ENCODE measurements at regions not wholly inside any gene's neighbourhood (a gene's known extent, or its start where the extent isn't known, plus 50 kb on each side); places are given as distances from the start of the nearest gene placed in this dataset.

GRCh38 chr18:8945514-8945913 is 157.0 kb upstream of the NDUFV2 start:
- no peak for DNase-seq

- no peak for DNase-seq
Measured at GRCh38 chr18:8946066-8946838, 156.2 kb upstream of the NDUFV2 start.

- no peak for DNase-seq
Measured at GRCh38 chr18:8947566-8947965, 154.9 kb upstream of the NDUFV2 start.

- DNase-seq: no peak
Measured at GRCh38 chr18:8948011-8948410, 154.5 kb upstream of the NDUFV2 start.

- DNase-seq: no peak
Measured at GRCh38 chr18:8948471-8949149, 153.9 kb upstream of the NDUFV2 start.

- DNase-seq: no peak
Measured at GRCh38 chr18:8949206-8949605, 153.3 kb upstream of the NDUFV2 start.

GRCh38 chr18:8951491-8951890 is 151.0 kb upstream of the NDUFV2 start:
- no peak for DNase-seq

GRCh38 chr18:8952174-8952573 is 150.3 kb upstream of the NDUFV2 start:
- DNase-seq: no peak

GRCh38 chr18:8952769-8953760 is 149.4 kb upstream of the NDUFV2 start:
- no peak for DNase-seq

GRCh38 chr18:8957731-8958130 is 144.8 kb upstream of the NDUFV2 start:
- DNase-seq: no peak

- DNase-seq: no peak
Measured at GRCh38 chr18:8958660-8959059, 143.8 kb upstream of the NDUFV2 start.

- no peak for DNase-seq
Measured at GRCh38 chr18:8959551-8960135, 142.9 kb upstream of the NDUFV2 start.

GRCh38 chr18:8960740-8961657 is 141.5 kb upstream of the NDUFV2 start:
- DNase-seq: no peak

- no peak for DNase-seq
Measured at GRCh38 chr18:8962192-8962779, 140.2 kb upstream of the NDUFV2 start.

- DNase-seq: no peak
Measured at GRCh38 chr18:8962855-8963635, 139.5 kb upstream of the NDUFV2 start.

GRCh38 chr18:8963876-8964275 is 138.6 kb upstream of the NDUFV2 start:
- no peak for DNase-seq

GRCh38 chr18:8965398-8965797 is 137.1 kb upstream of the NDUFV2 start:
- no peak for DNase-seq

GRCh38 chr18:8966821-8967220 is 135.7 kb upstream of the NDUFV2 start:
- DNase-seq: no peak

GRCh38 chr18:8967573-8967972 is 134.9 kb upstream of the NDUFV2 start:
- no peak for DNase-seq

GRCh38 chr18:8969639-8970390 is 132.7 kb upstream of the NDUFV2 start:
- no peak for DNase-seq

Measured in activated T-cell treated with anti-CD3 and anti-CD28 coated beads for 4 hours (primary cell).